Liver (tissue), 8 donors: ENCODE measurements at regions not wholly inside any gene's neighbourhood (a gene's known extent, or its start where the extent isn't known, plus 50 kb on each side); places are given as distances from the start of the nearest gene placed in this dataset.

ENCODE experiments used
- DNase-seq: peaks from one replicate; pipeline ENCODE4 v3.0.0-alpha.2; 2017; ENCODE audit warnings: low spot score
- H3K27ac ChIP-seq, 2 donors: one replicate each; pipeline ENCODE4 v1.7.0; 2013; ENCODE audit warnings: inconsistent platforms in 2 of 2, low read length in 2 of 2, control low read depth in 1 of 2, low read depth in 1 of 2, mild to moderate bottlenecking in 1 of 2
- H3K27me3 ChIP-seq, 4 donors: one replicate each; pipeline versions ENCODE4 v1.6.1 to v1.7.0; 2013; ENCODE audit warnings: low read length in 3 of 4, inconsistent platforms in 1 of 4, mild to moderate bottlenecking in 1 of 4, moderate library complexity in 1 of 4; ENCODE audit not compliant: control insufficient read depth in 4 of 4, insufficient read depth in 4 of 4
- H3K36me3 ChIP-seq, 4 donors: one replicate each; pipeline versions ENCODE4 v1.6.1 to v1.7.0; 2013; ENCODE audit warnings: low read length in 3 of 4, mild to moderate bottlenecking in 3 of 4, low read depth in 1 of 4, moderate library complexity in 1 of 4; ENCODE audit not compliant: control insufficient read depth in 4 of 4, insufficient read depth in 3 of 4
- H3K4me1 ChIP-seq, 4 donors: one replicate each; pipeline versions ENCODE4 v1.6.1 to v1.7.0; 2013; ENCODE audit warnings: low read length in 3 of 4, mild to moderate bottlenecking in 3 of 4, moderate library complexity in 1 of 4; ENCODE audit not compliant: control insufficient read depth in 4 of 4, insufficient read depth in 4 of 4
- H3K4me3 ChIP-seq, 3 donors: one replicate each; pipeline versions ENCODE4 v1.6.1 to v1.7.0; 2013; ENCODE audit warnings: low read length in 3 of 3, control low read depth in 1 of 3, low read depth in 1 of 3, mild to moderate bottlenecking in 1 of 3
- H3K9ac ChIP-seq, 2 donors: one replicate each; pipeline ENCODE4 v1.7.0; 2013; ENCODE audit warnings: low read length in 2 of 2, mild to moderate bottlenecking in 2 of 2, moderate library complexity in 2 of 2, control low read depth in 1 of 2, low read depth in 1 of 2
- H3K9me3 ChIP-seq, 4 donors: one replicate each; pipeline versions ENCODE4 v1.6.1 to v1.7.0; 2013; ENCODE audit warnings: low read length in 3 of 4; ENCODE audit not compliant: control insufficient read depth in 4 of 4
- ATF3 ChIP-seq: IDR thresholded peaks from 2 replicates; pipeline ENCODE4 v1.6.1; 2016; ENCODE audit warnings: antibody characterized with exemption
- CTCF ChIP-seq: fragments of 150-350 bp; IDR thresholded peaks from 2 replicates; pipeline ENCODE4 v1.5.1; 2017; ENCODE audit warnings: improper control_type of control experiment, low read depth, low read length; ENCODE audit not compliant: missing input control
- EGR1 ChIP-seq, 2 donors: IDR thresholded peaks; 2 replicates each; pipeline ENCODE4 v1.6.1; 2016 to 2018; ENCODE audit warnings: antibody characterized with exemption in 2 of 2, low read depth in 2 of 2
- FOXA1 ChIP-seq: IDR thresholded peaks from 2 replicates; pipeline ENCODE4 v1.6.1; 2016; ENCODE audit warnings: antibody characterized with exemption
- FOXA2 ChIP-seq: IDR thresholded peaks from 2 replicates; pipeline ENCODE4 v1.6.1; 2016; ENCODE audit warnings: antibody characterized with exemption
- GABPA ChIP-seq, 2 donors: IDR thresholded peaks in 1 of 2; conservative IDR thresholded peaks in 1 of 2; 2 replicates each; pipeline ENCODE4 v1.6.1; 2016; ENCODE audit warnings: antibody characterized with exemption in 2 of 2, mild to moderate bottlenecking in 1 of 2, moderate library complexity in 1 of 2
- HNF4A ChIP-seq, 2 donors: conservative IDR thresholded peaks; 2 replicates each; pipeline ENCODE4 v1.6.1; 2016; ENCODE audit warnings: antibody characterized with exemption in 2 of 2, mild to moderate bottlenecking in 2 of 2
- HNF4G ChIP-seq: IDR thresholded peaks from 2 replicates; pipeline ENCODE4 v1.6.1; 2016; ENCODE audit warnings: antibody characterized with exemption
- JUND ChIP-seq, 2 donors: IDR thresholded peaks; 2 replicates each; pipeline ENCODE4 v1.6.1; 2016; ENCODE audit warnings: antibody characterized with exemption in 2 of 2
- MAX ChIP-seq: IDR thresholded peaks from 2 replicates; pipeline ENCODE4 v1.6.1; 2016; ENCODE audit warnings: antibody characterized with exemption
- NR2F2 ChIP-seq: IDR thresholded peaks from 2 replicates; pipeline ENCODE4 v1.6.1; 2016; ENCODE audit warnings: antibody characterized with exemption
- RAD21 ChIP-seq, 2 donors: IDR thresholded peaks; 2 replicates each; pipeline ENCODE4 v1.6.1; 2016; ENCODE audit warnings: antibody characterized with exemption in 2 of 2, mild to moderate bottlenecking in 2 of 2
- REST ChIP-seq: IDR thresholded peaks from 2 replicates; pipeline ENCODE4 v1.6.1; 2016; ENCODE audit warnings: antibody characterized with exemption, mild to moderate bottlenecking
- RXRA ChIP-seq, 2 donors: IDR thresholded peaks; 2 replicates each; pipeline ENCODE4 v1.6.1; 2017 to 2018; ENCODE audit warnings: antibody characterized with exemption in 2 of 2, mild to moderate bottlenecking in 1 of 2
- SP1 ChIP-seq: IDR thresholded peaks from 2 replicates; pipeline ENCODE4 v1.6.1; 2018; ENCODE audit warnings: antibody characterized with exemption, mild to moderate bottlenecking
- TAF1 ChIP-seq: conservative IDR thresholded peaks from 2 replicates; pipeline ENCODE4 v1.6.1; 2016; ENCODE audit warnings: antibody characterized with exemption, mild to moderate bottlenecking
- YY1 ChIP-seq: IDR thresholded peaks from 2 replicates; pipeline ENCODE4 v1.6.1; 2016; ENCODE audit warnings: antibody characterized with exemption, mild to moderate bottlenecking
- ZBTB33 ChIP-seq: IDR thresholded peaks from 2 replicates; pipeline ENCODE4 v1.6.1; 2016; ENCODE audit warnings: antibody characterized with exemption
- WGBS: extraction: QIAGEN DNeasy Blood & Tissue Kit; methylation state at CpG from one replicate; pipeline ENCODE4 v1.1.7; 2013; 5-methylcytosine and 5-hydroxymethylcytosine counted together
- donor health status: healthy.
- donor health status: healthy.
- donor health status: healthy.
- donor health status: healthy.
- donor health status: healthy.

DNA sequence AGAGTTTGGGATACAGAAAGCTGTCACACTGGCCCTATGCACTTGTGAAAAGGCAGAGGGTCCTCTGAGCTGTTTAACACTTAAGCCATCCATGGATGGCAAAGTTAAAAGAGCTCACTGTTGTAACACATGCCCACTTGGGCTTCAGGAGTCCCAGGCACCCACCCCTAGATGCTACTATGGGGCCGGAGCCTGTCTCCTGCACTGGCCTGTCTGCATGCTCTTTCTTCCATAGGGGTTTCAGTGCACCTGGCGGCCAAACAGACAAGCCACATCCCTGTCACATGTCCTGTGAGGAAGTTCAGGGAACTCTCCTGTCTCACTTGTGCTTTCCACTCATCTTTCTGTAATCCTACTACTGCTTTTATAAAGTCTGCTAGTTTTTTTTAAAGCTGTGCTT, 2586.0 kb downstream of the PCDH7 start:
- Histone ChIP-seq H3K27me3 (no peaks in the 10 kb centered on the region), H3K4me1 (no peaks in the 10 kb centered on the region), H3K9me3 (no peaks in the 10 kb centered on the region), H3K27ac (no peak overlapping the region), H3K9ac (no peak overlapping the region), H3K36me3 (no peaks in the 10 kb centered on the region), H3K4me3 (no peak overlapping the region)
- WGBS: 75% methylated on average over 2 of the region's 2 CpGs
- TF ChIP-seq RAD21 (IDR thresholded peaks at IDR 0.05) (no peak), NR2F2 (no peak), RXRA (IDR thresholded peaks at IDR 0.05) (no peak), FOXA2 (no peak), ATF3 (no peak), MAX (no peak), ZBTB33 (no peak), EGR1 (IDR thresholded peaks at IDR 0.05; ENCODE audit: low read depth in 2 of 2) (no peak), GABPA (IDR thresholded peaks at IDR 0.05 in 1 of 2, conservative IDR thresholded peaks at IDR 0.05 in 1 of 2) (no peak), FOXA1 (no peak), HNF4A (conservative IDR thresholded peaks at IDR 0.05) (no peak), SP1 (no peak), YY1 (no peak), HNF4G (no peak), TAF1 (no peak), CTCF (no peak), REST (no peak), JUND (IDR thresholded peaks at IDR 0.05) (no peak)
- no peak for DNase-seq

- DNase-seq: no peak
- no peaks in the 10 kb centered on the region for H3K27me3 ChIP-seq
- H3K9ac ChIP-seq: no peak overlapping the region
- H3K27ac ChIP-seq: no peak overlapping the region
- H3K9me3 ChIP-seq: peaks cover 0 to 4% (median 1%) of the 10 kb centered on the region in 4 donors
- no peaks in the 10 kb centered on the region for H3K36me3 ChIP-seq
- H3K4me1 ChIP-seq: no peaks in the 10 kb centered on the region
- TF ChIP-seq JUND (IDR thresholded peaks at IDR 0.05) (no peak), HNF4G (no peak), ZBTB33 (no peak), HNF4A (conservative IDR thresholded peaks at IDR 0.05) (no peak), YY1 (no peak), RAD21 (IDR thresholded peaks at IDR 0.05) (no peak), MAX (no peak), RXRA (IDR thresholded peaks at IDR 0.05) (no peak)
- H3K4me3 ChIP-seq: no peak overlapping the region
- WGBS: 73% methylated on average over 2 of the region's 2 CpGs
Measured at GRCh38 chr4:33316033-33316432, 2595.9 kb downstream of the PCDH7 start.
